GM19043 (cell line): ENCODE measurements at regions not wholly inside any gene's neighbourhood (a gene's known extent, or its start where the extent isn't known, plus 50 kb on each side); places are given as distances from the start of the nearest gene placed in this dataset.

Source experiments
- ATAC-seq: cut with Tn5 transposase; IDR thresholded peaks from one replicate; pipeline ENCODE4 v1.9.1; 2021; ENCODE audit warnings: low read depth; ENCODE audit not compliant: unreplicated experiment

DNA sequence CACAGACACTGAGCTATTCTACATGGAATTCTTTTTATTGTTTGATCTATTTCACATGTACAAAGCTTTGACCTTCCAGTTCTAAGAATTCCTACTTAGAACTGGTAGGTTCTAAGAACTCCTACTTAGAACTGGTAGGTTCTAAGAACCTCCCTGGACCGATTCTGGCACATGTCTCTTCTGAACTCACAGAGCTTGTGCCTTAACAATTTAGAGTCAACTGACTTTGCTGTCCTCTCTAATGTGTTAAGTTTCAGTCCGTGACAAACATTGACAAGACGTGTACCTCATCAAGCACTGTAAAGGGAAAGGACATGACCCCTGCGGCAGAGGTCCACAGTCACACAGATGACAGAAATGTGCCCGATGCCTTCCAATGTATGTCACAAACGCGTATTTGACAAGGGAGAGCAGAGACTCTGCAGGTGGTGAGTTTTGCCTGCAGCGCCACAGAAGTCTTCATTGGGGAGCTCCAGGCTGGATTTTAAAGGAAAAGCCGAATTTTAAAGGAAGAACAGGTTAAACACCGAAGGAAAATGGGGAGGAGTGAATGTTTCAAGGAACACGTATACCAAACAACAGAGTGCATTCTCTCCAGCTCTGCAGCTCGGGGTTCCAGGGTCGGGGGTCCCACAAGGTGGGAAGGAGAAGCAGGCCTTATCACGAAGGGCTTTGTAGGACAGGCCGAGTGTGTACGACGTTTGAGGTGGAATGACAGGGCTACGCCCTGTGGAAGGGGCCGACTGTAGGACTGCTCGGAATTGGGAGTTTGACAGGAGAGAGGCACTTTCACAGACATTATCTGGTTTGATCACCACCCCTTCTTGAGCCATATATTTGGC, 161.1 kb upstream of the KLF14 start:
- ATAC-seq, result no peak

DNA sequence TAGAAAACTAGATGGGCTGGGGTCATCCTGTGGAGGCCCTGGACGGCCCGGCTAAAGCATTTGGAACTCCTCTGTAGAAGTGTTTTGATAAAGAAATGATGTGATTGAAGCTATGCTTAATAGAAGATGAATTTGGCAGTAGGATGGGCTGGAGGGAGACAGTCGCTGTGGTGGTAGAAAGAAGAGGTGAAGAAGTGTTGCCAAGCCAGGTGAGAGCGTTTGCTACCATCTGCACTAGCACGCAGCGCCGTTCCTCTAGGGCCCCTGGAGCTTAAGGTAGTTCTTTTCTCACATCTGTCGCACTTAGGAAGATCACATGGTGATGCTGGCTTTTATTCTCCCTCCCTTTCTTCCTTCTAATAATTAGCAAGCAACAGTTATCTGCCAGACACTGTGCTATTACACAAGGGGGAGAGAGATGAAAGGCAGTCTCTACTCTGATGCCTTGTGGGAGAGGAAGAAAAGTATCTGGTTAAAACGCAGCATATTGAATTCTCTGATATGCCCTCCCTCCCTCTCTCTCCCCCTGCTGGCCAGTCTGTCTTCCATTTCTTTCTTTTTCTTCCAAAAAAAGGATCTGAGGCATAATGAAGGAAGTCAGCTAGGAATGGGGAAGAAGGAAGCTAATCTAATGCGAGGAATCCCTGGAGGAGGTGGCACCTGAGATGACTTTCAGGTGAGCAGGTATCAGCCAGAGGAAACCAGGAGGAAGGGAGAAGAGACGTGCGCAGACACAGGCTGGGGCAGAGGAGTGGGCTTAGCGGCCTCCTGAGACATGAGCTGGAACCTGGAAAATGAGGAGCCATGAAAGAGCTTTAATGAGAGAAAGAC, 162.3 kb upstream of the KLF14 start:
- ATAC-seq, result no peak

DNA sequence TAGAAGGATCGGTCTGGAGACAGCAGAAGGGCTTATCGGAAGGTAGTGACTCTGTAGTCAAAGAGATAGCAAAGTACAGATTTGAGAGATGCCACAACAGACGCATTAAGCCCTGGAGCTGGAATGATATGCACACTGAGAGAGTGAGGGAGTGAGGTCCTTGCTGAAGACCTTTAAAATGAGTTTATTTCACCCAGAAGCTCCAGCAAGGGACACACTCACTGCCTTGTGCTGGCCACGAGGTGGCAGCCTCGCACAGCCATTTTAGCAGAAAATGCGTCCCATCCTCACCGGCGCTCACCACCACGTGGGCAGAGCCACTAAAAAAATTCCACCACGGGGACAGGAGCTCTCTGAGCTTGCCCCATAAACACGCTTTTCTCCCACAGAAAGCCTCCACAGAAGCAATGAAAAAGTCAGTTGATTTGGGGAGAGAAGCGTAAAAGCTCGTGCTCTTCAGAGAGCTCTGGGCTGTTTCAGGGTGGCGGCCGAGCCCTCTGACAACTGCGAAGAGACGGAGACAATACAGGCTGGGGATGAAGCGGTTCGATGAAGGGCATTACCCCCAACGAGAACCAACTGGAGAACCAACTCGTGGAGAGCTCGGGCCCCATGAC, 163.0 kb upstream of the KLF14 start:
- ATAC-seq, result peak; percentile 40

DNA sequence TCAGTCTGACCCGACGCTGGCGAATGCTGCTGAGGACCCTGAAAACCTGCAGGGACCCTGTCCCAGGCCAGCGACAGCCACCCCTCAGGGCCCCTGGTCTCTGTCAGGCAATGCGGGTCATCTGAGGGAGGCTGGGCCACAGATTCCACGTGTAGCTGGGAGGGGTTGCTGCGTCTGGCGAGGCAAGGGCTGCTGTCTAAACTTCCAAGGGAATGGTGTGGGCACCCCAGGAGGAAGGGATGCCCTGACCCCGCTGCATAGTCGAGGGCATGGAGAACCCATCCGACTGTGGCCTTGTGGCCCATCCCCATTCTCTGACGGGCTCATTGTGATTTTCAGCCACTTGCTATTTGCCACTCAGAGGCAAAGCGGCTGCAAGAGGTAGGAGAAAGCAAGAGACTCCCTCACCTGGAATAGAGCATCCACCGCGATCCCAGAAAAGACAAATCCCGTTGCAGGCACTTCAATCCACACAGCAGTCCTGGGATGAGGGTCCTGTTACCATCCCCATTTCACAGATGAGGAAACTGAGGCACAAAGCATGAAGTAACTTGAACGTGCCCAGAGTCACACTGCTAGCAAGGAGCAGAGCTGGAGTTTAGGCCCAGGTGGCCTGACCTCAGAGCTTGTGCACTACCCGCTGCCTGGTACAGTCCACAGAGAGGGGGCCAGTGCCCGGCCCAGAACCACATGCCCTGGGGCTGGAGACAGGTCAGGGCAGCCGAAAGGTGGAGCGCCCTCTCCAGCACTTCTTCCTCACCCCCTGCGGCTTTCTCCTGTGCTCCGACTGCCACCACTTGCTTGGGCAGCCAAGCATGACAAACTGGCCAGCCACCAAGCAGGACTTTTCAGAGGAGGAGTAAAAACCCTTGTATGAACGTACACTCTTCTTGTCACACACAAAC, 163.8 kb upstream of the KLF14 start:
- ATAC-seq, result no peak

DNA sequence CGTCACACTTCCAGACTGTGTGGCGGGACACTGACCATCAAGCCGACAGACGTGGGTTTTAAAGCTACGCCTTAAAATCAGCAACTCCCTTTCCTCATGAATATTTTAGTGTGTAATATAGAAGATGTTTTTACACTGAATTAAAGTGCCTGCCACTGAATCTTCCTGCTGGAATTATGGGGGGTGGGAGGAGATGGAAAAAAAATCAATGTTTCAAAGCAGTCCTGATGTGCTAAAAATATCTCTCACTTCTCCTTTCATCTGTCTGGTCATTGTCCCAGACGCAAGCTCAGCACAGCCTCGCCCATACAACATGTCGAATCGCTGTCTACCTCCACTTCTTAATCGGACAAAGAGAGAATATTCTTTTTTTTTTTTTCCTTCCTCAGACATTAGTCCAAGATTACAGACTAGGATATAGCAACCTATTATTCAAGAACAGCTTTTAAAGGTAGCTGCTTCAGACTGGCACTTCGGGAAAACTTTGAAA, 165.1 kb upstream of the KLF14 start:
- no peak for ATAC-seq

GRCh38 chr7:130899638-130900401, 165.8 kb upstream of the KLF14 start:
- ATAC-seq, result no peak

DNA sequence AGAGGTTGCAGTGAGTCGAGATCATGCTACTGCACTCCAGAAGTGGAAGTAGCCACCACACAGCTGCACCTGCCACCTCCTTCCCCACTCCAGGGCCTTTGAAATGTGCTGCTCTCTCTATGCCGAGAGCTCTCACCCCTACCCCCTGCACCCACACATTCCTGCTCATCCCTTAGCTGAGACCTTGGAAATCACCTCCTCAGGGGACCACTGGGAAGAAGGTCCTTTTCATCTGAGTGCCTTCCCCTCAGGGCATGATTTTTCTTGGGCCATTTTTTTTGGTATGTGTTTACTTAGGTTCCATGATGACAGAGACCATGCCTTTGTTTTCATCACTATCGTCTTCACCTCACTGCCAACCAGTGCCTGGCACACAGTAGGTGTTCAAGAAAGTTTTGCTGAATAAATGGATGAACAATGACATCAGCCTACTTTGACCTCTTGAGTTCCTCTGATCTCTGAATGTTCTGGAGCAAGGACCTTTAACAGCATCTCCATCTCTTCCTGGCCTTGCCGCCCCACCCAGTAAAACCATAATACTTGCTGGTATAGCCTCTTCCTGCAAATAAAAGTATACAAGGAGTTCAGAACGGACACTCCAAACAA, 166.6 kb upstream of the KLF14 start:
- no peak for ATAC-seq

DNA sequence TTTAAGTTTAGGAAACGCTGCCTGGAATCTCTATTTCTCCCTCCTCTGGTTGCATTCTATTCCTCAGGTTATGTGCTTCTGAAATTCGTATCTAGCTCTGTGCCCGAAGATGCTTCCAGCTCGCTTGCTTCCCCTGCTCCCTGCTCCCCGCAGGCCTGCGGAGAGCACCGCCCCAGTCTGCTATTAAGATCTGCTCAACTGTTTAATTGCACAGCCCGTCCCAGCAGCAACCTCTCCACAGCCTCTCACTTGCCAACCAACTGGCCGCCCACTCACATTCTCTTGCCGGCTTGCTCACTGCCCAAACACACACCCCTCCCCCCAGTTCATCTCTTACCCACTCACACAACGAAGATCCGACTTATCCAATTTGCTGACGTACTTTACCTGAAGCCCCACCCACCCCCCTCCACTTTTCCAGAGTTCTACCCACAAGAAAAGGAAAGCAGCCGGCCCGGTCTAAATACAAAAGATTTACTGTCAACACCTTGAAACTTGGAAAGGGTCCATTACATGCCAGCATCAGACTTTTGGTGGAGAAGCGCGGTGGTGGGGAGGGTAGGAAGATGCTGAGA, 167.3 kb upstream of the KLF14 start:
- no peak for ATAC-seq

- no peak for ATAC-seq
These were observed 168.8 kb upstream of the KLF14 start for GRCh38 chr7:130902755-130903357.

- ATAC-seq, result no peak
These were observed 169.5 kb upstream of the KLF14 start for GRCh38 chr7:130903358-130903974.

- no peak for ATAC-seq
These were observed 170.2 kb upstream of the KLF14 start for GRCh38 chr7:130904031-130904757.

DNA sequence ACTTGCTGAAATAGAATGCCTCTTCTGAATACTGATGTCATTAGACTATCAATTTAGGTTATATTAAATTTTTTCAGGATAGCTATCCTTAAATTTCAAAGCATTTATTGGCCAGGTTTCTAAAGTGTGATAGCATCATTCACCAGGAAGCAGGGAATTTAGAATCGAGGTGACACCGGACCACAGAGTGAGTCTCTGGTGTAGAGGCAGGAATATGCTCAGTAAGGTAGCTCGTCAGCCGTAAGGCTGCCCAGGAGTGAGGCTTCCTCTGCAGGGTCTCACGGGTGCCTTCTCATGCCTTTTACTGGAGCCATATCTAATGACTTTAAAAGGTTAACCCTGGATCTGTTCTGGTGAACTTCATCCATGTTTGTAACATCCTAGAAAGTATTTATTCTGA, 170.8 kb upstream of the KLF14 start:
- no peak for ATAC-seq

- no peak for ATAC-seq
These were observed 172.6 kb upstream of the KLF14 start for GRCh38 chr7:130906575-130906974.

DNA sequence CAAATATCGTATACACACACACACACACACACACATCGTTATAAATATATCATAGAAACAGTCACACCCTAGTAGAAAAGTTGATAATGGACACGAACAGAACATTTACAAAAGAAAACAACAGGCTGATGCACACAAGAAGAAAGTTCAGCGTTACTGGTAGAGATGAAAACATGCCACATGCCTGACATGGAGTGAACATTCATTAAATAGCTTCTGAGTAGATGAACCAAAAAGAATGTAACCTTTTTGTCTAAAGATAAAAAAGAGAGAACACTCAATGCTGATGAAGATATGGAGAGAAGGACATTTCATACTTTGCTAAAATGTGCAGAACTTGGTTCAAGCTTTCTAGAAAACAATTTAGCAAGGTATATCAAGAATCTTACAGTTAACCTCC, 173.4 kb upstream of the KLF14 start:
- no peak for ATAC-seq

- no peak for ATAC-seq
These were observed 174.5 kb upstream of the KLF14 start for GRCh38 chr7:130908345-130909160.

GRCh38 chr7:130909161-130909836, 175.3 kb upstream of the KLF14 start:
- ATAC-seq, result no peak
